HEK293 (cell line): ENCODE measurements at regions not wholly inside any gene's neighbourhood (a gene's known extent, or its start where the extent isn't known, plus 50 kb on each side); places are given as distances from the start of the nearest gene placed in this dataset.

Experiments used
- CTCF ChIA-PET: fragments of 350-600 bp; formaldehyde crosslinking; extraction: SDS; loops from one replicate; lab custom pipeline; 2021; ENCODE audit warnings: antibody characterized with exemption; lab: Yijun Ruan, JAX
- POLR2A ChIA-PET: fragments of 300-600 bp; formaldehyde crosslinking; extraction: SDS; loops from one replicate; lab custom pipeline; 2020; ENCODE audit warnings: antibody characterized with exemption, inconsistent platforms; lab: Yijun Ruan, JAX
- H3K27ac ChIP-seq: fragments of 200-500 bp; sonication (Bioruptor generic); 2 replicates; pipeline ENCODE4 v1.5.1; 2014; ENCODE audit warnings: low read depth, low read length, control low read depth, inconsistent platforms; ENCODE audit errors: extremely low read depth
- H3K36me3 ChIP-seq, 2 experiments: fragments of 200-500 bp in 1 of 2; sonication (Bioruptor generic) in 1 of 2; 1 replicate in 1 of 2; 2 replicates in 1 of 2; pipeline ENCODE4 v1.5.1; 2014 to 2017; ENCODE audit warnings: inconsistent platforms in 2 of 2, low read length in 2 of 2; ENCODE audit not compliant: control insufficient read depth in 2 of 2, insufficient read depth in 1 of 2
- H3K4me1 ChIP-seq: fragments of 200-500 bp; sonication (Bioruptor generic); 2 replicates; pipeline ENCODE4 v1.5.1; 2014; ENCODE audit warnings: mild to moderate bottlenecking, low read length, inconsistent platforms; ENCODE audit not compliant: control insufficient read depth, insufficient read depth
- H3K4me3 ChIP-seq: 2 replicates; pipeline ENCODE4 v1.5.1; 2011; ENCODE audit warnings: low read depth, mild to moderate bottlenecking, control low read depth, low read length, moderate library complexity
- H3K9me3 ChIP-seq: fragments of 200-500 bp; sonication (Bioruptor generic); 2 replicates; pipeline ENCODE4 v1.5.1; 2014; ENCODE audit warnings: low read depth, low read length, inconsistent platforms; ENCODE audit not compliant: control insufficient read depth, insufficient read depth
- BCL11B ChIP-seq: fragments of 450-650 bp; formaldehyde crosslinking; IDR thresholded peaks from 2 replicates; pipeline ENCODE4 v1.5.1; 2016; ENCODE audit warnings: low read depth, missing biosample characterization, missing genetic modification characterization
- GLI4 ChIP-seq: fragments of 450-650 bp; formaldehyde crosslinking; IDR thresholded peaks from 2 replicates; pipeline ENCODE4 v1.5.1; 2016; ENCODE audit warnings: missing biosample characterization, missing genetic modification characterization
- HOXA7 ChIP-seq: sonication (generic); formaldehyde crosslinking; IDR thresholded peaks from 2 replicates; pipeline ENCODE4 v1.8.1; 2022; ENCODE audit warnings: missing genetic modification reagents, borderline replicate concordance
- IKZF3 ChIP-seq: fragments of 450-650 bp; IDR thresholded peaks from 2 replicates; pipeline ENCODE4 v1.5.0; 2018; ENCODE audit warnings: missing biosample characterization, mild to moderate bottlenecking, missing genetic modification characterization, moderate library complexity
- KLF1 ChIP-seq: fragments of 450-650 bp; formaldehyde crosslinking; IDR thresholded peaks from 2 replicates; pipeline ENCODE4 v1.5.1; 2016; ENCODE audit warnings: missing biosample characterization, missing genetic modification characterization
- KLF7 ChIP-seq: fragments of 450-650 bp; formaldehyde crosslinking; IDR thresholded peaks from 2 replicates; pipeline ENCODE4 v1.5.1; 2016; ENCODE audit warnings: missing biosample characterization, missing genetic modification characterization, borderline replicate concordance
- MZF1 ChIP-seq: fragments of 450-650 bp; formaldehyde crosslinking; IDR thresholded peaks from 2 replicates; pipeline ENCODE4 v1.5.1; 2017; ENCODE audit warnings: missing biosample characterization, missing genetic modification characterization, borderline replicate concordance
- SETDB1 ChIP-seq: IDR thresholded peaks from one replicate; pipeline ENCODE4 v1.6.1; 2017; ENCODE audit warnings: mild to moderate bottlenecking, low read length, moderate library complexity, mixed read lengths; ENCODE audit not compliant: insufficient read length
- ZBTB17 ChIP-seq: fragments of 450-650 bp; formaldehyde crosslinking; IDR thresholded peaks from 2 replicates; pipeline ENCODE4 v1.5.1; 2016; ENCODE audit warnings: missing biosample characterization, missing genetic modification characterization
- ZFP41 ChIP-seq: fragments of 450-650 bp; formaldehyde crosslinking; IDR thresholded peaks from 2 replicates; pipeline ENCODE4 v1.5.1; 2016; ENCODE audit warnings: missing biosample characterization, missing genetic modification characterization, borderline replicate concordance
- ZNF132 ChIP-seq: fragments of 450-650 bp; formaldehyde crosslinking; IDR thresholded peaks from 2 replicates; pipeline ENCODE4 v1.5.1; 2017; ENCODE audit warnings: missing biosample characterization, missing genetic modification characterization, borderline replicate concordance
- ZNF26 ChIP-seq: fragments of 450-650 bp; formaldehyde crosslinking; IDR thresholded peaks from 2 replicates; pipeline ENCODE4 v1.5.1; 2016; ENCODE audit warnings: missing biosample characterization, missing genetic modification characterization
- ZNF311 ChIP-seq: fragments of 450-650 bp; formaldehyde crosslinking; IDR thresholded peaks from 2 replicates; pipeline ENCODE4 v1.5.1; 2017; ENCODE audit warnings: missing biosample characterization, missing genetic modification characterization, borderline replicate concordance
- ZNF354C ChIP-seq: fragments of 450-650 bp; formaldehyde crosslinking; IDR thresholded peaks from 2 replicates; pipeline ENCODE4 v1.5.1; 2016; ENCODE audit warnings: missing biosample characterization, missing genetic modification characterization, low read depth, borderline replicate concordance
- ZNF37A ChIP-seq: fragments of 450-650 bp; IDR thresholded peaks from 2 replicates; pipeline ENCODE4 v1.5.1; 2018; ENCODE audit warnings: missing biosample characterization, missing genetic modification characterization
- ZNF404 ChIP-seq: fragments of 450-650 bp; formaldehyde crosslinking; IDR thresholded peaks from 2 replicates; pipeline ENCODE4 v1.5.1; 2017; ENCODE audit warnings: missing biosample characterization, missing genetic modification characterization
- ZNF423 ChIP-seq: fragments of 450-650 bp; formaldehyde crosslinking; IDR thresholded peaks from 2 replicates; pipeline ENCODE4 v1.5.1; 2016; ENCODE audit warnings: missing biosample characterization, missing genetic modification characterization
- ZNF514 ChIP-seq: fragments of 450-650 bp; formaldehyde crosslinking; IDR thresholded peaks from 2 replicates; pipeline ENCODE4 v1.5.1; 2016; ENCODE audit warnings: missing biosample characterization, missing genetic modification characterization
- ZNF529 ChIP-seq: fragments of 450-650 bp; formaldehyde crosslinking; IDR thresholded peaks from 2 replicates; pipeline ENCODE4 v1.5.1; 2017; ENCODE audit warnings: missing genetic modification characterization, missing biosample characterization; ENCODE audit not compliant: insufficient replicate concordance
- ZNF549 ChIP-seq: fragments of 450-650 bp; IDR thresholded peaks from 2 replicates; pipeline ENCODE4 v1.5.1; 2018; ENCODE audit warnings: missing biosample characterization, missing genetic modification characterization, mild to moderate bottlenecking, inconsistent platforms, moderate library complexity
- ZNF555 ChIP-seq: fragments of 450-650 bp; formaldehyde crosslinking; conservative IDR thresholded peaks from 2 replicates; pipeline ENCODE4 v1.5.1; 2017; ENCODE audit warnings: missing biosample characterization, mild to moderate bottlenecking, missing genetic modification characterization, inconsistent platforms
- ZNF558 ChIP-seq: fragments of 450-650 bp; formaldehyde crosslinking; IDR thresholded peaks from 2 replicates; pipeline ENCODE4 v1.5.1; 2016; ENCODE audit warnings: missing biosample characterization, missing genetic modification characterization
- ZNF561 ChIP-seq: fragments of 450-650 bp; IDR thresholded peaks from 2 replicates; pipeline ENCODE4 v1.5.1; 2018; ENCODE audit warnings: missing biosample characterization, missing genetic modification characterization, borderline replicate concordance
- ZNF670 ChIP-seq: fragments of 450-650 bp; formaldehyde crosslinking; IDR thresholded peaks from 2 replicates; pipeline ENCODE4 v1.5.1; 2016; ENCODE audit warnings: missing biosample characterization, missing genetic modification characterization, low read depth
- ZNF776 ChIP-seq: fragments of 450-650 bp; formaldehyde crosslinking; IDR thresholded peaks from 2 replicates; pipeline ENCODE4 v1.5.0; 2017; ENCODE audit warnings: missing biosample characterization, missing genetic modification characterization, borderline replicate concordance
- ZNF837 ChIP-seq: fragments of 450-650 bp; formaldehyde crosslinking; IDR thresholded peaks from 2 replicates; pipeline ENCODE4 v1.5.1; 2016; ENCODE audit warnings: missing biosample characterization, missing genetic modification characterization
- TF ChIP-seq, protein P1 (sequence below): fragments of 450-650 bp; formaldehyde crosslinking; IDR thresholded peaks from 2 replicates; pipeline ENCODE4 v1.5.1; 2016; ENCODE audit warnings: missing biosample characterization, missing genetic modification characterization
- TF ChIP-seq, protein P2 (sequence below): sonication (generic); formaldehyde crosslinking; IDR thresholded peaks from 2 replicates; pipeline ENCODE4 v1.8.1; 2022; ENCODE audit warnings: mild to moderate bottlenecking, moderate library complexity, missing genetic modification reagents
- TF ChIP-seq, protein P3 (sequence below): fragments of 450-650 bp; formaldehyde crosslinking; IDR thresholded peaks from 2 replicates; pipeline ENCODE4 v1.5.1; 2017; ENCODE audit warnings: missing biosample characterization, missing genetic modification characterization
- TF ChIP-seq, protein P4 (sequence below): fragments of 450-650 bp; formaldehyde crosslinking; IDR thresholded peaks from 2 replicates; pipeline ENCODE4 v1.5.0; 2017; ENCODE audit warnings: missing biosample characterization, missing genetic modification characterization, borderline replicate concordance

- no peak overlapping the region for H3K4me3 ChIP-seq
- no peak for TF ChIP-seq ZNF549 (tag by site-specific recombination)
- TF ChIP-seq ZNF776 (tag by site-specific recombination), result no peak
- TF ChIP-seq ZNF670, result no peak
- TF ChIP-seq MZF1 (tag by site-specific recombination), result no peak
- TF ChIP-seq, protein P1, sequence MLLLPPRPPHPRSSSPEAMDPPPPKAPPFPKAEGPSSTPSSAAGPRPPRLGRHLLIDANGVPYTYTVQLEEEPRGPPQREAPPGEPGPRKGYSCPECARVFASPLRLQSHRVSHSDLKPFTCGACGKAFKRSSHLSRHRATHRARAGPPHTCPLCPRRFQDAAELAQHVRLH (tag by site-specific recombination), result no peak
- TF ChIP-seq ZNF354C (tag by site-specific recombination), result no peak
- no peak for TF ChIP-seq ZNF558
- no peak for TF ChIP-seq ZNF311 (tag by site-specific recombination)
- no peak for TF ChIP-seq GLI4 (tag by site-specific recombination)
- no peak for TF ChIP-seq IKZF3
- no peak for TF ChIP-seq ZNF529
- TF ChIP-seq ZNF514, result no peak
- TF ChIP-seq SETDB1, result no peak
- TF ChIP-seq, protein P2, sequence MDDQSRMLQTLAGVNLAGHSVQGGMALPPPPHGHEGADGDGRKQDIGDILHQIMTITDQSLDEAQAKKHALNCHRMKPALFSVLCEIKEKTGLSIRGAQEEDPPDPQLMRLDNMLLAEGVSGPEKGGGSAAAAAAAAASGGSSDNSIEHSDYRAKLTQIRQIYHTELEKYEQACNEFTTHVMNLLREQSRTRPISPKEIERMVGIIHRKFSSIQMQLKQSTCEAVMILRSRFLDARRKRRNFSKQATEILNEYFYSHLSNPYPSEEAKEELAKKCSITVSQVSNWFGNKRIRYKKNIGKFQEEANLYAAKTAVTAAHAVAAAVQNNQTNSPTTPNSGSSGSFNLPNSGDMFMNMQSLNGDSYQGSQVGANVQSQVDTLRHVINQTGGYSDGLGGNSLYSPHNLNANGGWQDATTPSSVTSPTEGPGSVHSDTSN (CRISPR knock-in tag), result no peak
- no peak for TF ChIP-seq ZNF561 (tag by site-specific recombination)
- no peak for TF ChIP-seq BCL11B (tag by site-specific recombination)
- TF ChIP-seq, protein P3, sequence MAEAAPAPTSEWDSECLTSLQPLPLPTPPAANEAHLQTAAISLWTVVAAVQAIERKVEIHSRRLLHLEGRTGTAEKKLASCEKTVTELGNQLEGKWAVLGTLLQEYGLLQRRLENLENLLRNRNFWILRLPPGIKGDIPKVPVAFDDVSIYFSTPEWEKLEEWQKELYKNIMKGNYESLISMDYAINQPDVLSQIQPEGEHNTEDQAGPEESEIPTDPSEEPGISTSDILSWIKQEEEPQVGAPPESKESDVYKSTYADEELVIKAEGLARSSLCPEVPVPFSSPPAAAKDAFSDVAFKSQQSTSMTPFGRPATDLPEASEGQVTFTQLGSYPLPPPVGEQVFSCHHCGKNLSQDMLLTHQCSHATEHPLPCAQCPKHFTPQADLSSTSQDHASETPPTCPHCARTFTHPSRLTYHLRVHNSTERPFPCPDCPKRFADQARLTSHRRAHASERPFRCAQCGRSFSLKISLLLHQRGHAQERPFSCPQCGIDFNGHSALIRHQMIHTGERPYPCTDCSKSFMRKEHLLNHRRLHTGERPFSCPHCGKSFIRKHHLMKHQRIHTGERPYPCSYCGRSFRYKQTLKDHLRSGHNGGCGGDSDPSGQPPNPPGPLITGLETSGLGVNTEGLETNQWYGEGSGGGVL (tag by site-specific recombination), result no peak
- no peak for TF ChIP-seq HOXA7 (CRISPR knock-in tag)
- TF ChIP-seq, all 188 proteins: peak for 0
- Histone ChIP-seq H3K9me3 (no peaks in the 10 kb centered on the region), H3K36me3 (no peaks in the 10 kb centered on the region), H3K27ac (no peak overlapping the region), H3K4me1 (no peaks in the 10 kb centered on the region)
- CTCF ChIA-PET, result interaction anchor here (0.9 to 1.2 kb wide), 2 partner anchors 10 to 296 kb away, joined by 3 to 5 read pairs; no protein-coding TSS in a partner anchor
- POLR2A ChIA-PET, result no interaction called here
Observed at GRCh38 chr12:105721891-105722290, 391.4 kb downstream of the C12orf75 start.

GRCh38 chr12:105723066-105723465 is 392.6 kb downstream of the C12orf75 start:
- no peak overlapping the region for H3K27ac ChIP-seq
- no peaks in the 10 kb centered on the region for H3K36me3 ChIP-seq
- no peaks in the 10 kb centered on the region for H3K9me3 ChIP-seq
- no peaks in the 10 kb centered on the region for H3K4me1 ChIP-seq
- CTCF ChIA-PET, result interaction anchor here (1.2 kb wide), 2 partner anchors 11 to 18 kb away, joined by 3 to 5 read pairs; no protein-coding TSS in a partner anchor
- H3K4me3 ChIP-seq, result no peak overlapping the region
- POLR2A ChIA-PET, result no interaction called here
- no peak for TF ChIP-seq ZNF837 (tag by site-specific recombination)
- no peak for TF ChIP-seq ZNF549 (tag by site-specific recombination)
- TF ChIP-seq ZNF26 (tag by site-specific recombination), result no peak
- TF ChIP-seq ZNF37A (tag by site-specific recombination), result no peak
- TF ChIP-seq ZFP41 (tag by site-specific recombination), result no peak
- TF ChIP-seq ZNF132 (tag by site-specific recombination), result no peak
- TF ChIP-seq KLF7 (tag by site-specific recombination), result no peak
- no peak for TF ChIP-seq ZNF404 (tag by site-specific recombination)
- no peak for TF ChIP-seq ZBTB17 (tag by site-specific recombination)
- TF ChIP-seq KLF1, result no peak
- TF ChIP-seq ZNF555, result no peak
- TF ChIP-seq, protein P4, sequence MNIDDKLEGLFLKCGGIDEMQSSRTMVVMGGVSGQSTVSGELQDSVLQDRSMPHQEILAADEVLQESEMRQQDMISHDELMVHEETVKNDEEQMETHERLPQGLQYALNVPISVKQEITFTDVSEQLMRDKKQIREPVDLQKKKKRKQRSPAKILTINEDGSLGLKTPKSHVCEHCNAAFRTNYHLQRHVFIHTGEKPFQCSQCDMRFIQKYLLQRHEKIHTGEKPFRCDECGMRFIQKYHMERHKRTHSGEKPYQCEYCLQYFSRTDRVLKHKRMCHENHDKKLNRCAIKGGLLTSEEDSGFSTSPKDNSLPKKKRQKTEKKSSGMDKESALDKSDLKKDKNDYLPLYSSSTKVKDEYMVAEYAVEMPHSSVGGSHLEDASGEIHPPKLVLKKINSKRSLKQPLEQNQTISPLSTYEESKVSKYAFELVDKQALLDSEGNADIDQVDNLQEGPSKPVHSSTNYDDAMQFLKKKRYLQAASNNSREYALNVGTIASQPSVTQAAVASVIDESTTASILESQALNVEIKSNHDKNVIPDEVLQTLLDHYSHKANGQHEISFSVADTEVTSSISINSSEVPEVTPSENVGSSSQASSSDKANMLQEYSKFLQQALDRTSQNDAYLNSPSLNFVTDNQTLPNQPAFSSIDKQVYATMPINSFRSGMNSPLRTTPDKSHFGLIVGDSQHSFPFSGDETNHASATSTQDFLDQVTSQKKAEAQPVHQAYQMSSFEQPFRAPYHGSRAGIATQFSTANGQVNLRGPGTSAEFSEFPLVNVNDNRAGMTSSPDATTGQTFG (tag by site-specific recombination), result no peak
- no peak for TF ChIP-seq ZNF423
